HEK293T (cell line): ENCODE measurements at regions not wholly inside any gene's neighbourhood (a gene's known extent, or its start where the extent isn't known, plus 50 kb on each side); places are given as distances from the start of the nearest gene placed in this dataset.

Experiments used
- BHLHE40 ChIP-seq: fragments of 450-650 bp; IDR thresholded peaks from 2 replicates; pipeline ENCODE4 v1.6.1; 2016; ENCODE audit warnings: mild to moderate bottlenecking, moderate library complexity, borderline replicate concordance
- CTBP1 ChIP-seq: fragments of 450-650 bp; IDR thresholded peaks from 2 replicates; pipeline ENCODE4 v1.6.1; 2016; ENCODE audit warnings: borderline replicate concordance
- SP1 ChIP-seq: fragments of 450-650 bp; IDR thresholded peaks from 2 replicates; pipeline ENCODE4 v1.6.1; 2017
- SUZ12 ChIP-seq: fragments of 450-650 bp; IDR thresholded peaks from 2 replicates; pipeline ENCODE4 v1.6.1; 2016; ENCODE audit warnings: mild to moderate bottlenecking

- TF ChIP-seq SP1, result no peak
- TF ChIP-seq CTBP1, result no peak
- TF ChIP-seq SUZ12, result no peak
- no peak for TF ChIP-seq BHLHE40
Measured at GRCh38 chr15:47570881-47571640, 146.2 kb upstream of the SEMA6D start.
